ENCODE measurements at regions not wholly inside any gene's neighbourhood (a gene's known extent, or its start where the extent isn't known, plus 50 kb on each side); places are given as distances from the start of the nearest gene placed in this dataset.
A peak's percentile ranks its signal among the peaks of the same experiment; 100 is the strongest.

DNA sequence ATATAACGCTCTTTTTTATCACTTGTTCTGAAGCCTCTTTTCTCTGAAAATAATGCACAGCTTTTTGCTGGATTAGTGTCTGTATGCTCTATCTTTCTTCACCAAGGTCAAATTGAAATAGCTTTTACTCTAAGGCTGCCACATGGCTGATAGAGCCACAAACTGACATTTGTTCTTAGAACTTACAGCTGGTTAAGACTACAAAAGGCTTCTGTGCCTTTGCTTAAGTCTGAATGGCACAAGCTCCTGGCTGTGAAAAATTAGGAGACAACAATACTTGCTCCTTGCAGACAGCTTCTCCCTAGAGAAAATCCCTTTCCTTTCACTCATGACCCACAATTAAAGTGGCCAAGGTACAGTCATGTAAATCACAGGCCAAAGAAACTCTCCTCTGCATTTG lies 515.3 kb downstream of the DSC3 start:
- DNase-seq (ENCODE audit: low spot score), result peak; percentile 33

DNA sequence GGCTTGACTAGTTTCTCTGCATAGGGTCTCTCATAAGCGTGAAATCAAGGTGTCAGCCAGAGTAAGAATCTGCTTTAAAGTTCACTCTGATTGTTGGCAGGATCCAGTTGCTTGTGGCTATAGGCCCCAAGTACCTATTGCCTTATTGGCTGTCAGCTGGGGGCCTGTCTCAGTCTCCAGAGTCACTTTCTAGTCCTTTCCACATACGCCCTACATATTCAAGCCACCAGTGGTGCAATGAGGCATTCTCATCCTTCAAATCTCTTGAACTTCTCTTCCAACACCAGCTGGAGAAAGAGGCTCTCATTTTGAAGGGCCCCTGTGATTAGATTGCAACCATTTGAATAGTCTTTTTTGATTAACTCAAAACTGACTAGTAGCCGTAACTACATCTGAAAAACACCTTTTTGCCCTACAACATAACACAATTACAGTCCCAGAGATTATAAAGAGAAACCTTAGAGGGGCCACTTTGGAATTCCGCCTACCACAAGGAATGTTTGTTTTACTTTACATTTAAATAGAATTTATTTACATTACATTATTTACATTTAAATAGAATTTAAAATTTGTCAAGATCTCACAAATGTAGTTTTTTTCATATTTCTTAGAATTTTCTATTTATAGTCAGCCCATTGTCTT lies 520.1 kb downstream of the DSC3 start:
- DNase-seq (ENCODE audit: low spot score), result no peak

DNA sequence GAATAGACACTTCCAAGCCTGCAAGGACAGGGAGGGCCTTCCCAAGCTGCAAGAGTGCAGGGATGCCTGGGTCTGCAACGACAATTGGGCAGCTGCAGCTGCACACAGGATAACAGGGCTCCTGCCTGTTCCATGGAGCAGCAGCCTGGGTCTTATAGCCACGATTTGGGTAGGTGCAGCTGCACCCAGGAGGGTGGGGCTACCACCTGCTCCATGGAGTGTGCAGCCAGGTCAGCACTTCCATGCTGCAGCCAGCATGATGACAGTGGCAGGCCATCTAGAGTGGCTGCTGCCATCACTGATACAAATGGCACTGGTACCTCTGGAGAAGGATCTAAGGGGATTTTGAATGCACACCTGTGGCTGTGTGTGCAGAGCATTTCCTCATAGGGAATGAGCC lies 528.5 kb downstream of the DSC3 start:
- no peak for DNase-seq (ENCODE audit: low spot score)

DNA sequence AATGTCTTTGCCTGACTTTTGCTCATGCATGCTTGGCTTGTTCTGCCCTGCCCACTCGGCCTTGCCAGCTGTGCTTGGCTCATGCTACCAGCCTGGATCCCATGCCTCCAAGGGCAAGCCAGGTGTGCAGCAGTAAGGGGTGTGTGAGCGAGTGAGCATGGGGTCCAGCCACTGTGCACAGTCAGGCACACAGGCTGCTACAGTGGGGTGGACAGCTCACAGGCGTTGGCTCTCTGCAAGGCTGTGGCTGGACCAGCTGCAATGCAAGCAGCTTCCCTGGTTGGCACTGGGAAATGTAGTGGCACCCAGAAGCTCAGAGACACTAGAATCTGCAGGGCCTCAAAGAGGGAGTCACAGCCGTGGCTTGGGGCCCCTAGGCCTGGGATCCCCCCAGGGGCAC lies 529.7 kb downstream of the DSC3 start:
- no peak for DNase-seq (ENCODE audit: low spot score)

DNA sequence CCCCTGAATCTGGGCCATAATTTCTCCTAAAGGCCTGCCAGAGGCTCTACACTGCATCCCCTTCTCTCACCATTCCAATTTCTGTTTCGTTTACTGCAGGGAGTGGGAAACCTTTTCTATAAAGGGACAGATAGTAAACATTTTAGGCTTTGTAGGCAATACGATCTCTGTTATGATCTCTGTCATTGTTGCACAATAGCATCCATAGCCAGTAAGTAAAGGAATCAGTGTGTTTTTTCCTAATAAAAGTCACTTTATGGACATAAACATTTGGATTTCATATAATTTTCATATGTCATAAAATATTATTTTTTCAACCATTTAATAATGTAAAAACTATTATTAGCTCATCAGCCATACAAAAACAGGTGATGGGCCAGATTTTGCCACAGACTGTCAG lies 531.7 kb downstream of the DSC3 start:
- no peak for DNase-seq (ENCODE audit: low spot score)

DNA sequence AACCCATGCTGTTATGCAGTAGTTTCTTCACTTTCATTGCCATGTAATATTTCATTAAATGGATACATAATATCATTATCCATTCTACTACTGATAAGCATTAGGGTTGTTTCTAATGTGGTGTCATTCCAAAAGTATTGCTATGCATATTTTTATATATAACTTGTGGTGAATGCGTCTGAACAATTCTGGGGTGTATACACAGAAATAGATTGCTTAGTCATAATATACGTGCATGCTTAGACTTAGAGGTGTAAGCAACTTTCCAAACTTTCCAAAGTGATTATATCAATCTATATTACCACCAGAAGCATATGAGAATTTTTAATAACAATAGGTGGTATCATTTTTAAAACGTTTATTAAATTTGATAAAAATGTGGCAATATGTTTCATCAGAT lies 540.9 kb downstream of the DSC3 start:
- DNase-seq (ENCODE audit: low spot score), result no peak

DNA sequence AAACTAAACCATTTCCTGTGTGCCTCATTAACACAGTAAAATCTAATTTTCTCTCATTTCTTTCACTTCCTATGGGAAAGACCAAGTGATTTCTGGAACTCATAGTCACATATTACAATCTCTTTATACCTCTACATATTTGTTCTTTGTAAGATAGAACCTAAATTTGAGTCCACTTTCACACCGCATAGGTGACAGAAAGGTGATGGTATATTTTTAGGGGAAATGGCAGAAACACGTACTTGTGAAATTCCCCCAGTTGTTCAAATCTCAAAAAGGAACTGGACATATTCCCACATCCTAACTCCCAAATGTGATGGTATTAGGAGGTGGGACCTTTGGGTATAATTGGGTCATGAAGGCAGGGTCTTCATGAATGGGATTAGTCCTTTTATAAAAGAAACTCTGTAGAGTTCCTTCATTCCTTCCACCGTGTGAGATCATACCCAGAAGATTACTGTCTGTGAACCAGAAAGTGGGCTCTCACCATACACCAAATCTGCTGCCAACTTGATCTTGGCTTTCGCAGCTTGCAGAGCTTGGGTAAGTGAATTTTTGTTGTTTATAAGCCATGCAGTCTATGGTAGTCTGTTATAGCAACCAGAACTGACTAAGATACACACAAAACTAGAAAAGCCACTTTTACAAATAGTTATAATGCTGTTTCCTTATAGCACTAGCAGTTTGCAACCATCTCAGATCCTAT lies 542.1 kb downstream of the DSC3 start:
- DNase-seq (ENCODE audit: low spot score), result no peak

DNA sequence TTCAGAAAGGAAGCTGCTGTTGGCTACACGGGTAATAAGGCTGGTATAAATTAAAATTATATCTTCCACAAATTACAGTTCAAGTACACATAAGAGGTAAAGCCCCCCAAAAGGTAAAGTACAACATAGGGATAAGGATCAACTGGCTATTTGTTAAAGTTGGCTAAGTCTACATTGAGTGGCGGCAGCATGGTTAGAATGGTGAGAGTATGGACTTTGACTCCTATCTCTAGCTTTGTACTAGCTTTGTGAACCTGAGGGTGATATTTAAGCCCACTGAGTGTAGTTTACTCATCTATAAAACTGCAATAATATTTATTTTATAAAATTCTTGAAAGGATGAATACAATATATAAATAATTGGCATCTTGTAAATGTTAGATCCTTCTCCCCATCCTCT lies 542.8 kb downstream of the DSC3 start:
- DNase-seq (ENCODE audit: low spot score), result no peak

DNA sequence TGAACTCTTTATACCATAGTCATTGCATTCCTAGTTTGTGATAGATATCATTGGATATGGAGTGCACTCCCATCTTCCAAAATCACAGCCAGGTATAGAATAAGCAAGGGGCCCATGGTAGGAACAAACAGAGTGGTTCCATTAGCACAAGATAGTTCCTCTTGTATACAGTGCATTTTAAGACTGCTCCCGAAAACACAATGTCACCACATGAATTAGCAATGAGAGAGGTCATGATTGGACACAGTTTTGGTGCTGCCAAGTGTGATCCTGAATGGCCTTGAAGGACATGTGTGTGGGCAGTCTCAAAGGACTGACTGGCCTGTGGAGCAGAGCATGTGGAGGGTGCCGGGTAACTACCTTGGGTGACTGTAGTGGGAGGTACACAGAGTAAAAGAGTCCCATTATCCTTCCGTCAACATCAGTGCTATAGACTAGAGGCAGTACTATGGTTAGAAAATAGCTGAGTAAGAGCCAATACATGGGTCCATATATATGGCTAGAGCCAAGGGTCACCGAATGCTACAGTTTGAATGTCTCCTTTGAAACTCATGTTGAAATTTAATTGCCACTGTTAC lies 549.9 kb downstream of the DSC3 start:
- DNase-seq (ENCODE audit: low spot score), result no peak

DNA sequence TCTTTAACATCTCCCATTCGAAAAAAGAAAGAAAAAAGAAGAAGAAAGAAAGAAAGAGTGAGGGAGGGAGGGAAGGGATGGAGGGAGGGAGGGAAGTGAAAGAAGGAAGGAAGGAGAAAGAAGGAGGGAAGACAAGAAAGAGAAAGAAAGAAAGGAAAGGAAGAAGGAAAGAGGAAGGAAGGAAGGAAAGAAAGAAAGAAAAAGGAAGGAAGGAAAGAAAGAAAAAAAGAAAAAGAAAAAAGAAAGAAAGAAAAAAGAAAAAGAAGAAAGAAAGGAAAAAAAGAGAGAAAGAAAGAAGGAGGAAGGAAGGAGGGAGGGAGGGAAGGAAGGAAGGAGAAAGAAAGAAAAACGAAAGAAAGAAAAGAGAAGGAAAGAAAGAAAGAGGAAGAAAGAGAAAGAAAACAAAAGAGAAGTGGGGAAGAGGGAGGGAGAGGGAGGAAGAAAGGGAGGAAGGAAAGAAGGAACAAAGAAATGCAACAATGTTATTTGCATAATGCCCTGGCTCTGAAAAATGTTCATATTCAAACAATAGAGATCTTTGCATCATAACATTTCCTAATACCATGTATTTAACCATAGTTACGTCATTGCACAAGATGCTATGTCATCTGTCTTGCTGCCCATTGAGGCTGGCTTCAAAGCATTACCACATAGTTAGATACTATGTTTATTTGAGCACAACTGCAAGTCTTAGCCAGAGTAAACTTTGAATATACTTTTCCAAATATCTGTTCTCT lies 550.6 kb downstream of the DSC3 start:
- DNase-seq (ENCODE audit: low spot score), result no peak

DNA sequence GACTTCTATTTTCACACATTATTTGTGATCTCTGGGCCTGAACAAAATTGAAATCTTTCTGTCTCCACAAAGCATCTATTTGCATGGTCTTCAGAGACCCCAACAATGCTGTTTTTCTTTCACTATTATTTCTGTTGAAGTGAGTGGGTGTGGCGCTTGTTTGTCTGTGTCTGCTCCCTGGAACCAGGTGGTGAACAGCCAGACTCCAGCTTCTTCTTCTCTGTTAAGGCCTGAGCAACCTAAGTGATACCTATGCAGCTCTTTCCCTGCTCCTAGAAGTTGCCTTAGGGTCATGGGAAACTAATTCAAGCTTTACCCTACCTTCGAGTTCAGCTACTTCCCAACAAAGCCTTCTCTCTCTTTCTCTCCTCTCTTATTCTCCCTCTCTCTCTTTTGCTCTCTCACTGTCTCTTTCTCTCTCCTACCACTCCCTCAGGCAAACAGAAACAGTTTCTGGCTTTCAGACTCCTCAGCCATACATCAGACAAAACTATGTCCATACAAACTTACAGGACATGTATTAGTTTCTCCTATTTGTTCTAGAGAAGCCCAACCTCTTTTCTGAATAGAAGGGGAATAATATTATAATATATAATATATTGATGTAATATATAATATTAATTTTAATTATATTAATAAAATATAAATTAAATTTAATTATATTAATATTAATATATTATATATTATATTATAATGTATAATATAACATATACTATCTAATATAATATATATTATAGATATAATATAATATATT lies 552.5 kb downstream of the DSC3 start:
- no peak for DNase-seq (ENCODE audit: low spot score)

DNA sequence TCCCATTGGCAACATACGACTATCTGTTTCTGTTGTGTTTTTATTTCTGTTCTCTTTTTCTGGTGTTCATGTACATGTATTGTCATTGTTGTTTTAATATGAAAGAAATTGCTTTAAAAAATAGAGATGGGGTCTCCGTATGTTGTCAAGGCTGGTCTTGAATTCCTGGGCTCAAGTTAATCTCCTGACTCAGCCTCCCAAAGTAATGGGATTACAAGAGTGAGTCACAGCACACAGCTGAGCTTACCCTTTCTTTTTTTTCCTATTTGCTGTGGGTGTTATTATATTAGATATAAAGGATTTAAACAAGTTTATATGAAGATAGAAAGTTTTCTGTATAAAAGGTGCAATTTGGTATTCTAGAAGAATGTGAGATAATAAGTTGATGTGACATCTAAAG lies 554.6 kb downstream of the DSC3 start:
- no peak for DNase-seq (ENCODE audit: low spot score)

DNA sequence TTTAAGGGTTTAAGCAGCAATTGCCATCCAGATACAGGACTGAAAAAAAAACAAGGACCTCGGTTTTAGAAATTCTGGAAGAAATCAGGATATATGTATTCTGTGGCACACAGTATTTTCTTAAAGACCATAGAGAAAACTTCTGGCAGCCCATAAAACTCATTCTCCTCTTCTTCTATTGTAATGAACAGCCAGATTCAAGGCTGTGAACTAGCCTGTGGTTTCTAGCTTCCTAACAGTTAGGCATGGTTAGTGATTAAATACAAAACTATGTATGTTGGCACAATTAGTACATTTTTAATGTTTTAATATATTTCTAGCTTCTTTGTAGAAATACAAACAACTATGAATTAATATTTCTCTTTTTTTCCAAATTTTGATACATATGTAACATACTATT lies 555.7 kb downstream of the DSC3 start:
- DNase-seq (ENCODE audit: low spot score), result no peak

DNA sequence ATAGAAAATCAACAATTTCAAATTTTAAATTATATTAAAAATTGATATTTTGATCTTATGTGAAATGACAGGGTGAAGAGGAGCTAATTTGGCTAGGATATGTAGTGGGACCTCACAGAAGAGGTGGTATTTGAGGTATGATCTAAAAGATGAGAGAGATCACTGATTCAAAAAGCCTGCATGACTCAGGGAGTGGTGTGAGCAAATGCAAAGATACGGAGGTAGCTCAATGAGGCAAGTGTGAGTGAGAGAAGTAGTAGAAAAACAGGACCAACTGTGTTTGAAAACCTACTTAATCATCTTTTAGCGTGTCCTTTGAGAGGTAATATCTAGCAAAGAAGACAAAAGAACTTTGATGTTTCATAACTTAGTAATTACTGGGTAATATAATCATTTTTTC lies 557.5 kb downstream of the DSC3 start:
- no peak for DNase-seq (ENCODE audit: low spot score)

DNA sequence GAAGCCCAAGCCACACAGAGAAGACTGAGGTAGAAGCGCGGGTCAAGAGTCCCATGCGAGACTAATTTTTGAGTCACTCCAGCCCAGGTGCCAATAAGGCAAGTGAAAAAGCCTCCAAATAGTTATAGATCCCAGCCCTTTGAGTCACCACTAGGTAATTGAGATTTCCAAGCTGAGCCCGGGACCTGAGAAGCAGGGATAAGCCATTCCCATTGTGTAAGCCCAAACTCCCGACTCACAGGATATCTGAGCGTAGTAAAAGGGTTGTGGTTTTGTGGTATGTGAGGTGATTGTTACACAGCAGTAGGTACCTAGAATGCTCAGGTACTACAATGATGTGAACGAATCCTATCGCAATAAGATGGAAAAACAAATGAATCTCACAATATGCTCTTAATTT lies 560.7 kb downstream of the DSC3 start:
- no peak for DNase-seq (ENCODE audit: low spot score)

DNA sequence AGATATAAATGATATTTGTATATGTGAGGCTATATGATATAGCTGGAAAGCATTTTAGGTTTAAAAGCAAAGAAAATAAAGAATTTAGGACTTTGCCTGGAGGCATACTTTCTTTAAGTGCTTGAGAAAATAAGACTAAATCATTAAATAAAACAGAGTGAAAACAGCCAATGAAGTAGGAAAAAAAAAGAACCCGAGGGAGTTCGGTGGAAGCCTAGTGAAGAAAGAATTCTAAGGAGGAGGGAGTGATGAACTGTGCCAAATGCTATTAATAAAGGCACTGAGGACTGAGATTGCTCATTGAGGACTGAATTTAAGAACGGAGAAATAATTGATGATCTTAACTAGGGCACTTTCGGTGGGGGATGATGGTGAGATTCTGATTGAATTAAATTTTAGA lies 573.5 kb downstream of the DSC3 start:
- no peak for DNase-seq (ENCODE audit: low spot score)

DNA sequence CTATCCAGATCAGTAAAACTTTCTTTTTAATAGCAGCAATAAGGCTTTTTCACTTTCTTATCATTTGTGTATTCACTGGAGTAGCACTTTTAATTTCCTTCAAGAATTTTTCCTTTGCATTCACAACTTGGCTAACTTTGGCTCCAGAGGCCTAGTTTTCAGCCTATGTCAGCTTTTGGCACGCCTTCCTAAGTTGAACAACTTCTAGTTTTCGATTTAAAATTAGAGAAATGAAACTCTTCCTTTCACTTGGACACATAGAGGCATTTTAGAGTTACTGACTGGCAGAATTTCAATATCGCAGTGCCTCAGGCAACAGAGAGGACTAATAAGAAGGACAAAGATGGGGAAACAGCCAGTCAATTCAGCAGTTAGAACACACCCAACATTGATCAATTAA lies 577.4 kb downstream of the DSC3 start:
- DNase-seq (ENCODE audit: low spot score), result peak; percentile 55

DNA sequence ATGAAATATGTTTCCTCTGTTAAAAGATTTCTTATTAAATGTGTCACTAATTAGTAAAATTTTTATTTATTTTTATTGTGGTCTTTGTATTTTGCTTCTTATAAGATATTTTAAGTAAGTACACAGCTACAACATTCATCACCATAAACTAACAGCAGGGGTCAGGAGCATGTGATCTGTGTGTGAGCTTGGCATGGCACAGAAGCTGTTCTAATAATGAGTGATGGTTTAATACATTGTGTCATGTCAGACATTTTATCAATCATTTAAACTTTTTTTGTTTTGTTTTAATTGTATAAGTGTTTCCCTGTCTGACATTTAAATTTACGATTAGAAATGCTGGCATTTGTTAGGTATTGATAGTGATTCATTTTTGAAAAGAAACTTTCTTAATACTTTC lies 585.4 kb downstream of the DSC3 start:
- DNase-seq (ENCODE audit: low spot score), result no peak

DNA sequence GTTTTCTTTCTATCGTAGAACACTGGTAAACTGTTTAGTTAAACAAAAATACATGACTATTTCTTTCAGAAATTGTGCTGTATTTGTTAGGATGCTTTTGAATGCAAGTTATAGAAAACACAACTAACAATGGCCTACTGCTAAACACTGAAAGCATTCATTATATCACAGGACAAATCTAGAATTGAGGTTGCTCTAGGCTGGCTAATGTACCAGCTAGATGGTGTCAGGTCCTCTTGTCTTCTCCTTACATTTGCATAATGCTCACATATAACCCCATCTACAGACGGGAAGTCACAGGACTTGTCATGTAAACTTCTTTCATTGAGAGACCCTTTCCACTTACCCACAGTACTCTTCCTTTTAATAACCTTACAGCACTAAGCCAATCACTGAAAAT lies 586.8 kb downstream of the DSC3 start:
- DNase-seq (ENCODE audit: low spot score), result peak; percentile 54

DNA sequence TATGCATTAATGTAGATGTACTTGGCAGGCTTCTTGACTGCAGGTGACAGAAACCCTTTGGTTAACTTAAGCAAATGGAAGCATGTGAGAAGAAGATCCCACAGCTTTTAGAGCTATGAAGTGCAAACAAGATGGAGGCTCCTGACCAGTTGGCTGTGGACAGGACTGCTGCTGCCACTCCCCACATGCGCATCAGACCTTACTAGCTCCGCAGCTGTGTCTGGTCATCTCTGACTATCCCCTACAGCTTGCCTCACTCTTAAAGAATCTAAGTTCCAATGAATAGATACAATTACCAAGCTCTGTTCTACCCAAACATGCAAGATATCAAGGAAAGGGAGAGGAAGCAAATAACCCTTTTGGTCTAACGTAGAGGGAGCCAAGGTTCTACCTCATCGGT lies 587.6 kb downstream of the DSC3 start:
- no peak for DNase-seq (ENCODE audit: low spot score)

DNA sequence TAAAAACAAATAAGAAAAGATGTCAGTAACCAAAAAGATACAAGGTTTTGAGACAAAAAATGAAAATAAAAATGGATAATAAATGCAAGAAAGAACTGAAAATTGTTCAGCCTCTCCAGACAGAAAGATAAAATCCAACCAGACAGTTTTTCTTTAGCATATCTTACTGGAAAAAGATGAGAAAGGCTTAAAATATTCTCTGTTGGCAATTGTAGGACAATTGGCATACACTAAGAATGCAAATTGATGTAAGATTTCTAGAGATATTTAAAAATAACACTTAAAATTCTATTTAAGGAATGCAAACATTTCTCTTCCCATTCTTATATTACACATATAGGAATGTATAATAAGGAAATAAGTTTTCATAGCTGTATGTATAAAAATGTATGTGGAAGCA lies 590.6 kb downstream of the DSC3 start:
- DNase-seq (ENCODE audit: low spot score), result no peak

DNA sequence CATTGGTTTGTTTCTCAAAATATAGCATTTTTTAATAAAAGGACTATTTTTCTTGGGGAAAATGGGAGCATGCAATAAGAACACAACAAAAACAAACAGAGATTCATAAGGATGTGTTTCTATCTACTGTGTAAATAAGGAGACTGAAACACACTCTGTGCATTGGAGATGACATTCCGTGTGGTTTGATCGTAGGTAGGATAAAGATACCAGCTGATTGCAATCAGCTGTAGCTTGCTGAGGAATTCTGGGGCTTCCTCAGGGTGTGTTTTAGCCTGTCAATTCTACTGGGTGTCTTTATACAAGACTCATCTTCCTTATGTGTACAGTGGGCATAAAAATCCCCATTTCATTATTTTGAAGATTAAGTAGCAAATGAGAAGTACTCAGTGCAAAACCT lies 591.6 kb downstream of the DSC3 start:
- DNase-seq (ENCODE audit: low spot score), result no peak
